Activated gamma-delta T cell treated with Interleukin-2 at 50 U/mL for 16 hours (primary cell): ENCODE measurements at regions not wholly inside any gene's neighbourhood (a gene's known extent, or its start where the extent isn't known, plus 50 kb on each side); places are given as distances from the start of the nearest gene placed in this dataset.

ENCODE experiments used
- DNase-seq: peaks from one replicate; pipeline ENCODE4 v3.0.0-alpha.2; 2020

GRCh38 chr9:80399606-80400005 is 827.8 kb downstream of the TLE4 start:
- DNase-seq, result no peak

GRCh38 chr9:80387828-80388227 is 816.1 kb downstream of the TLE4 start:
- no peak for DNase-seq

GRCh38 chr9:80385246-80385645 is 813.5 kb downstream of the TLE4 start:
- no peak for DNase-seq

- no peak for DNase-seq
Observed at GRCh38 chr9:80383331-80383730, 811.6 kb downstream of the TLE4 start.

GRCh38 chr9:80382211-80382891 is 810.6 kb downstream of the TLE4 start:
- no peak for DNase-seq

GRCh38 chr9:80380301-80380700 is 808.5 kb downstream of the TLE4 start:
- DNase-seq, result no peak

- no peak for DNase-seq
Observed at GRCh38 chr9:80378669-80379293, 807.0 kb downstream of the TLE4 start.

- DNase-seq, result no peak
Observed at GRCh38 chr9:80376180-80376579, 804.4 kb downstream of the TLE4 start.

- no peak for DNase-seq
Observed at GRCh38 chr9:80375477-80375876, 803.7 kb downstream of the TLE4 start.

- no peak for DNase-seq
Observed at GRCh38 chr9:80369641-80370040, 797.9 kb downstream of the TLE4 start.

GRCh38 chr9:80366626-80367025 is 794.9 kb downstream of the TLE4 start:
- no peak for DNase-seq

GRCh38 chr9:80359941-80360881 is 788.4 kb downstream of the TLE4 start:
- DNase-seq, result no peak

- no peak for DNase-seq
Observed at GRCh38 chr9:80359291-80359690, 787.5 kb downstream of the TLE4 start.

GRCh38 chr9:80352967-80353366 is 781.2 kb downstream of the TLE4 start:
- DNase-seq, result no peak

GRCh38 chr9:80351612-80352011 is 779.8 kb downstream of the TLE4 start:
- DNase-seq, result no peak

GRCh38 chr9:80326105-80326504 is 754.3 kb downstream of the TLE4 start:
- DNase-seq, result no peak

GRCh38 chr9:80320916-80321315 is 749.2 kb downstream of the TLE4 start:
- no peak for DNase-seq

GRCh38 chr9:80320480-80320879 is 748.7 kb downstream of the TLE4 start:
- no peak for DNase-seq

- no peak for DNase-seq
Observed at GRCh38 chr9:80305136-80305535, 733.4 kb downstream of the TLE4 start.

GRCh38 chr9:80294955-80295354 is 723.2 kb downstream of the TLE4 start:
- no peak for DNase-seq

- DNase-seq, result no peak
Observed at GRCh38 chr9:80294318-80294717, 722.6 kb downstream of the TLE4 start.

GRCh38 chr9:80292231-80292630 is 720.5 kb downstream of the TLE4 start:
- DNase-seq, result no peak

- no peak for DNase-seq
Observed at GRCh38 chr9:80285326-80285725, 713.6 kb downstream of the TLE4 start.

GRCh38 chr9:80282766-80283165 is 711.0 kb downstream of the TLE4 start:
- no peak for DNase-seq
